Cardiac septum (tissue), 1 donor: ENCODE measurements at regions not wholly inside any gene's neighbourhood (a gene's known extent, or its start where the extent isn't known, plus 50 kb on each side); places are given as distances from the start of the nearest gene placed in this dataset.

Experiments used
- DNase-seq: peaks from one replicate; pipeline ENCODE4 v3.0.0-alpha.2; 2020; ENCODE audit warnings: low spot score
- intact Hi-C: fragments of 100-400 bp; cut with DNase I; formaldehyde crosslinking; loops from one replicate; pipeline ENCODE4 v1.14.0; 2022
- donor health status: DM: no; HTN: no; CAD: no.

- intact Hi-C loops = no loop called here
- peak; percentile 63 for DNase-seq
Observed at GRCh38 chr22:48746789-48747425, 1080.8 kb downstream of the BRD1 start.

GRCh38 chr22:48745842-48746788 is 1081.6 kb downstream of the BRD1 start:
- DNase-seq = peak; percentile 29
- intact Hi-C loops = no loop called here

- intact Hi-C loops = no loop called here
- DNase-seq = peak; percentile 49
Observed at GRCh38 chr22:48744967-48745841, 1082.5 kb downstream of the BRD1 start.

- DNase-seq = peak; percentile 51
- intact Hi-C loops = no loop called here
Observed at GRCh38 chr22:48744283-48744641, 1083.4 kb downstream of the BRD1 start.

- DNase-seq = no peak
- intact Hi-C loops = no loop called here
Observed at GRCh38 chr22:48743601-48744282, 1083.9 kb downstream of the BRD1 start.

GRCh38 chr22:48742556-48743343 is 1084.9 kb downstream of the BRD1 start:
- peak; percentile 63 for DNase-seq

GRCh38 chr22:48742191-48742555 is 1085.5 kb downstream of the BRD1 start:
- DNase-seq = peak; percentile 68
- intact Hi-C loops = no loop called here

More at GRCh38 chr22:48742556-48743343, 1084.9 kb downstream of the BRD1 start:
- intact Hi-C loops = no loop called here

- intact Hi-C loops = no loop called here
- no peak for DNase-seq
Observed at GRCh38 chr22:48741540-48741939, 1086.1 kb downstream of the BRD1 start.

GRCh38 chr22:48740731-48741405 is 1086.8 kb downstream of the BRD1 start:
- intact Hi-C loops = no loop called here
- DNase-seq = peak; percentile 69

GRCh38 chr22:48740086-48740730 is 1087.5 kb downstream of the BRD1 start:
- peak; percentile 57 for DNase-seq
- intact Hi-C loops = no loop called here

- intact Hi-C loops = no loop called here
Observed at GRCh38 chr22:48739348-48740085, 1088.2 kb downstream of the BRD1 start.

GRCh38 chr22:48738204-48738980 is 1089.3 kb downstream of the BRD1 start:
- intact Hi-C loops = no loop called here
- DNase-seq = peak; percentile 67

More at GRCh38 chr22:48739348-48740085, 1088.2 kb downstream of the BRD1 start:
- peak; percentile 62 for DNase-seq

- DNase-seq = peak; percentile 41
Observed at GRCh38 chr22:48737461-48738203, 1090.0 kb downstream of the BRD1 start.

GRCh38 chr22:48736593-48737460 is 1090.8 kb downstream of the BRD1 start:
- intact Hi-C loops = no loop called here

More at GRCh38 chr22:48737461-48738203, 1090.0 kb downstream of the BRD1 start:
- intact Hi-C loops = no loop called here

More at GRCh38 chr22:48736593-48737460, 1090.8 kb downstream of the BRD1 start:
- DNase-seq = no peak
